ENCODE measurements at regions not wholly inside any gene's neighbourhood (a gene's known extent, or its start where the extent isn't known, plus 50 kb on each side); places are given as distances from the start of the nearest gene placed in this dataset.

DNA sequence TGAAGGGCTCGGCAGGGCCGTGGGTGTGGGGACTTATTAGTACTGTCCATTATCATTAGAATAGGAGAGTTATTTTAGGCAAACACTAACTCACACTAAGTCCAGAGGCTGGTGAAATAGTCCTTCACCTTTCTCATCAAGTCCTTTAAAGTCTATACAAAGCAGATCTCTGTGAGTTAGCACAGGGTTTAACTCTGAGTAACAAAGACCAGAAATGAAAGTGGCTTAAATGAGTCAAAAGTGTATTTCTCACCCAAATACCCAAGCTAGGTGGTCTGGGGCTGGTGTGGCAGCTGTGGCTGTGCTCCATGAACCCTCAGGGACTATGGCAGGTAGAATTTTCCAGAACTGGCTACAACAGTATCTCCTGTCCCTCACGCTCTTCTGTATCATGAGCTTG lies 263.2 kb downstream of the BCOR start:
- no peak for DNase-seq (ENCODE audit: low read depth in 1 of 2, low spot score in 1 of 2)

DNA sequence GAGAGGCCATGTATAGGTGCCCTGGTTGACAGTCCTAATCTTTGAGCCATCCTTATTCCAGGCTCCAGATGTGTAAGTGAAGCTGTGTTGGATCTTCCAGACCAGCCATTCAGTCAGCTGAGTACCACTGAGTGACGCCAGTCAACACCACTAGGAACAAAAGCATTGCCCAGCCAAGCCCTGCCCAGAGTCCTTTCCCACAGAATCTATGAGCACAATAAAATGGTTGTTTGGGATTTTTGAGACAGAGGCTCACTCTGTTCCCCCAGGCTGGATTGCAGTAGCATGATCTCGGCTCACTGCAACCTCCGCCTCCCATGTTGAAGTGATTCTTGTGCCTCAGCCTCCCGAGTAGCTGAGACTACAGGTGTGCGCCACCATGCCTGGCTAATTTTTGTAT lies 262.5 kb downstream of the BCOR start:
- no peak for DNase-seq (ENCODE audit: low read depth in 1 of 2, low spot score in 1 of 2)

DNA sequence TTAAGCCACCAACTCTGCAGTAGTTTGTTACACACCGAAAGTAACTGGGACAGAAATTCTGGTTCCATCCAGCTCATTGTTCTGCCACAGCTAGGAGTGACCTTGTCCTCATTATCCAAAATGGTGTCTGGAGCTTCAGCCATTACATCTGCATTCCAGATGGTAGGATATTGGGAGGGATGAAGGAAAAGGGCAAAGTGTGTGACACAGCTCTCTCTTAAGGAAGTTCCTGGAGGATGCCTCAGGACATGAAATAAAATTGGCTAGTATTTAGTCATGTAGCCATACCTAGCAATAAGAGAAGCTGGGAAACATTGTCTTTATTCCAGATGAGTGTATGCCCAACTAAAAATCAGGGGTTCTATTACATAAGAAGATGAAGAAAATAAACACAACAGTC lies 262.0 kb downstream of the BCOR start:
- no peak for DNase-seq (ENCODE audit: low read depth in 1 of 2, low spot score in 1 of 2)

GRCh38 chrX:39836802-39837420 lies 260.8 kb downstream of the BCOR start:
- DNase-seq (ENCODE audit: low read depth in 1 of 2, low spot score in 1 of 2), result no peak

- no peak for DNase-seq (ENCODE audit: low read depth in 1 of 2, low spot score in 1 of 2)
These were observed 260.1 kb downstream of the BCOR start for GRCh38 chrX:39837688-39838087.

DNA sequence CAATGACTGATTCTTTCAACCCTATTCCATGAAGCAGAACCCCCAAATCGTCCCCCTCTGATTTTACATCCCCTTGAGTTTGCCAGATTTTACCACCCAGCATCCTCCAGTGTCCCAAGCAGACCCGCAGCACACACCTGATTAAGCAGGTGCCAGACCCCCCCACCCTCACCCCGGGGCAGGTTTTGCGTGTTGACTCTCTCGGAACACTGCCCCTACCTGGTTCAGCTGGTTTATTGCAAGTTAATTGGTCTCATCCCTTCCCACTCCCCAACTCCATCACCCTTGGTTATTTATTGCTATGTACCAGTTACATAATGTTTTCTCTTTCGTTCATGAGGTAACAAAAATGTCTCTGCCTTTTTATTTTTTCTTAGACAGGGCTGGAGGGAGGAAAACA lies 258.4 kb downstream of the BCOR start:
- DNase-seq (ENCODE audit: low read depth in 1 of 2, low spot score in 1 of 2), result no peak

DNA sequence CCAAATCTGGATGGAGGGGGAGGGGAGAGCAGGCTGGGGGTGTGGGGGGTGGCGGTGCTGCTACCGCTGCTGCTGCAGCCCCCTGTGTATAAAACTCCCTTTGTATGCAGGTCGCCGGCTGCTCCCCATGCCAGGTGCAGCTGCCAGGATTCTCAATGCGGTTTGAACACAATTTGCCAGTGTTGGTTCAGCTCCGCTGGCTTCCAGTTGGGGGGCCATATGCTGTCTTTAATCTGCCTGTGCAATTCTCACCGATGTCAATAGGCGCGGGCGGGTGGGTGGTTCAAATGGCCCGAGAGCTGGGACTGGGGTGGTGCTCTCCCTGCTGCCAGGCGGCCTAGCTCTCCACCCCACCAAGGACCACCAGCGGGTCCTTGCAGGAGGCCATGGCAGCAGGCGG lies 257.6 kb downstream of the BCOR start:
- DNase-seq (ENCODE audit: low read depth in 1 of 2, low spot score in 1 of 2), result no peak

DNA sequence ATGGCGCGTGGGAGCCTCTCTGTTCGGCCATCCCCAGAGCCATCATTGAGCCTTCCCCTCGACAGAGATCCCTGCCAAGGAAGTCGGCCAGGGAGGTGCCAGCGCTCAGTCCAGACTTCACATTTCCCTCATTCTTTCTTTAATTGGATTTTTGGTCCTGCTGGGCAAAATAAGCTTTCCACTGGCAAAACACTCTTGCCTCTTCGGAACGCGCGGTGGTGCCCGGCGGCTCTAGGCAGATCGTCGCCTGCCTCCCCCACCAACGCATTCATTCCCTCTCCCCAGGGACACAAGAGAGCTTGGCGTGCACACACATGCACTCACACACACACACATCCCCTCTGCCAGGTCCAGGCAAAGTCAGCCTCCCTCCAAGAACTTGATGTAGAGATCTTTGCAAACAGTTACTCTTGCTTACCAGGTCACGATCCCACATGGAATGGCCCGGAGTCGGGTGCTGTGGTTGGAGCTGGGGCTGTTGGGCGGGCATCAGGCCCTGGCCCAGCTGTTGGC lies 257.1 kb downstream of the BCOR start:
- no peak for DNase-seq (ENCODE audit: low read depth in 1 of 2, low spot score in 1 of 2)

- DNase-seq (ENCODE audit: low read depth in 1 of 2, low spot score in 1 of 2), result no peak
These were observed 256.2 kb downstream of the BCOR start for GRCh38 chrX:39841604-39842003.

DNA sequence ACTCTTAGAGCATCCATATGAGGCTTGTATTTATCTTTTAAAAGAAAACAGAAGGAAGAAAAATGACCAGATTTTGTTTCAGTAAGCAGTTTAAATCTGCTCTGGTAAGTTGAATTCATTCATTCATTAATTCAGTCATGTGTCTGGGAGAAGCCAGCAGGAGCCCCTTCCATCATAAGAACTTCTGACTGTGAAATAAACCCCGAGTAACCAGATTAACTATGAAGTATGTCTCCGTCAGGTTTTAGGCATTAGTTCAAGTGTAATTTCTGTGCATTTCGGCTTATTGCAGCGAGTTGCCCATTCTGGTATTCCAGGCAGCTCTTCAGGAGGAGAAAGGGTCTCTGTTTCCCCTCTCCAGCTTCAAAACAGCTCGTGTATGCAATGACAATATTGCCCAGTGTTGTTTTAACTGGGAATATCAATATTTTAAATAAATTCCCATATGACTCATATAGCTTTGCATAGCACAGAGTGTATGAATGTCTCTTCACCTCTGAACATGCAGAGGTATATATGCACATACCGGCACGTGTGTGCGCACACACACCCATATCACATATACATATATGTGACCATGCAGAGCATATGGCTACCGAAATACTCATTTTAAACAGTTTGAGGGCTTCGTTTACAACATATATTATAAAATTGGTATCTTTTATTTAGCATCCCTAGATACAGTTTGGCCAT lies 255.3 kb downstream of the BCOR start:
- no peak for DNase-seq (ENCODE audit: low read depth in 1 of 2, low spot score in 1 of 2)

DNA sequence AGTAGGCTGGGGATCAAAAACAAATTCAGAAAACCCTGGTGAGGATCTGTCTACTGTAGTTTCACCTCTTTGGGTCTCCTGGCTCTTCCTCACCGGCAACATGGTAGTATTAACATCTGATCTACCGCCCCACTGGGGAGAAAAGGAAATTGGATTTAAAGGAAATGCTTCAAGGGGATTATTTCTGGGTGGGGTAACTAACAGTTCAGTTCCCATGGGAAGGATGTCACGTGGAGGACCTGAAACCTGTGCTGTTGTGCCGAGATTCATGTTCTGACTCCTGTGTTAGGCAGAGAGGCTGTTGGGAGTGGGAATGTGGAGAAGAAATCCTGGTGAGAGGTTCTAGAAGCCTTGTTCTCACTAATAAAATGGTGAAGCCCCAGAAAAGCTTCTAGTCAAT lies 254.4 kb downstream of the BCOR start:
- DNase-seq (ENCODE audit: low read depth in 1 of 2, low spot score in 1 of 2), result no peak

- DNase-seq (ENCODE audit: low read depth in 1 of 2, low spot score in 1 of 2), result no peak
These were observed 252.5 kb downstream of the BCOR start for GRCh38 chrX:39845233-39845632.

DNA sequence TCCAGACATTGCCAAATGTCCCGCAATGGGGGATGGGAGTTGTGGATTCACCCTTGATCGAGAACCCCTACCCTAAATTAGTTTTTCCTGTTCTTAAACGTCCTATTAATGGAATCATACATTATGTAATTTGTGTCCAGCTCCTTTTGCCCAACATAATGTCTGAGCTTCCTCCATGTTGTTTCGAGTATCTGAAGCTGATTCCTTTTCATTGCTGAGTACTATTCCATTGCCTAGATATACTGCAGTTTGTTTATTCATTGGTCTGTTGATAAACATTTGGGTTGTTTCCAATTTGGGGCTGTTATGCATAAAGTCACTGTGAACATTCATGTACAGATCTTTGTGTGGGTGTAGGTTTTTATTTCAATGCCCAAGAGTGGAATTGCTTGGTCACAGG lies 251.3 kb downstream of the BCOR start:
- DNase-seq (ENCODE audit: low read depth in 1 of 2, low spot score in 1 of 2), result no peak

GRCh38 chrX:39848243-39848642 lies 249.5 kb downstream of the BCOR start:
- DNase-seq (ENCODE audit: low read depth in 1 of 2, low spot score in 1 of 2), result no peak

DNA sequence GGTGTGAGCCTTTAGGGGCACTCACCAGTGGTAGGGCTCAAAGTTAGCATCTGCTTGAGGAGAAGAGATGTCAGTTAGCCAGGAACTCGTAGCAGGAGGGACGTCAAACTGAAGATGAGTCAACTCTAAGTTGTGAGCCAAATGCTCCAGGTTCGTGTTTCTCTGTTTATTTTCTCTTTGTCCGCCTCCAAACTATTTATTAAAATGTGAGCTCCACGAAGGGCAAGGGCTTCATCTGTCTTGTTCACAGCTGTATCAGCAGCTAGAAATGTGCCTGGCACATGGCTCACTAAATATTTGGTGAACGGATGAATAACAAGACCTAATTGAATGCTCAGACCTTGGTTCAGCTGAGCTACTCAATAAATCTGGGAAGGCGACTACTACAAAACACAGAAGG lies 248.9 kb downstream of the BCOR start:
- DNase-seq (ENCODE audit: low read depth in 1 of 2, low spot score in 1 of 2), result no peak

- DNase-seq (ENCODE audit: low read depth in 1 of 2, low spot score in 1 of 2), result no peak
These were observed 247.5 kb downstream of the BCOR start for GRCh38 chrX:39850209-39850608.

DNA sequence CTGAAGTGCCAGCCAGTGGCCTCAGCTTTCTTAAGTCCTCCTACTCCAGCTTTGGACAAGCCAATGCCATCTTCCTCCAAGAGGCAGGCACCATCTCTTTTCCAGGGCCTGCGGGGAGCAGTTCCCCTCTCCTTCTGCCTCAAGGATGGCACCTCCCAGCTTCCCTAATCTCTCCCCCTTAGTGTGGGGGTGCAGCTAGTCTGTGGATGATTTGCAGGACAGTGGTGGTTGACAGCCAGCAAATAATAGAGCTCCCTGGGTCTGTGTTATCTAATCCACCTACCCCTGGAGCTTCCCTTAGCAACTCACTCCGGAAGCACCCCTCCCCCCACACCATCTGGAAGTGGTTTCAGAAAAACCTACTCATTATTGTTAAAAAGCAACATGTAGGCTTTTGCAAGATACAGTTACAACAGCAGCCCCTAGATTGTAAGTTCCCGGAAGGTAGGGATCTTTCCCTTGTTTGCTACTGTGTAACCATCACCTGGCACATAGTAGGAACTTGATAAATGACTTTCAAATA lies 247.1 kb downstream of the BCOR start:
- no peak for DNase-seq (ENCODE audit: low read depth in 1 of 2, low spot score in 1 of 2)

DNA sequence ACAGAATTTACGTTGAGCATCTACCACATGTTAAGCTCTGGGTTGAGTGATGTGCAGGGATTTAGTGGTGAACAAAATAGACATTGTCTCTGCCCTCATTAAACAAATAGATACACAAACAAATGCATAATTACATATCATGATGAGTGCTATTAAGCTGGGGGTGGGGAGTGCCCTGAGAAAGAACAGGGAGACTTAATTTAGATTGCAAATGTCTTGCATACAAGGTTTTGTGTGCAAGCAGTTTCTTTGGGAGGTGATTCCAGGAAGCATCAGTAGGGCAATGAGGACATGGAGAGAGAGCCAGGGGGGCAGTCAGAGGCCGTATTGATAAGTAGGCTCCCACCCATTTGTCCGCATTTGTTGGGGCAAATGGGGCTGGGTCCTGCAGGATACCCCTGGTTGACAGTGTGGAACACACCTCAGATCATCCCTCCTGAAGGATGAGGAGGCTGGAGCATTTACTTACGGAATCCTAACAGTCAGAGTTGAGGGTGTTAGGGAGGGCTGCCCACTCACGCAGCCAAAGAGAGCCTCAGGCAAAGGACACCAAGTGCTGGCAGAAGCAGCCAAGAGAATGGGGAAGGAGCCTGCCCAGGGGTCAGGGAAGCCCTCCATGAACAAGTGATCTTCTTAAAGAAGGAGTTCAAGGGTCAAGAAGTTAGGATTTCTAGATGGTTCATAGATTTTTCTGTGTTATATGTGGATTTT lies 245.9 kb downstream of the BCOR start:
- no peak for DNase-seq (ENCODE audit: low read depth in 1 of 2, low spot score in 1 of 2)

DNA sequence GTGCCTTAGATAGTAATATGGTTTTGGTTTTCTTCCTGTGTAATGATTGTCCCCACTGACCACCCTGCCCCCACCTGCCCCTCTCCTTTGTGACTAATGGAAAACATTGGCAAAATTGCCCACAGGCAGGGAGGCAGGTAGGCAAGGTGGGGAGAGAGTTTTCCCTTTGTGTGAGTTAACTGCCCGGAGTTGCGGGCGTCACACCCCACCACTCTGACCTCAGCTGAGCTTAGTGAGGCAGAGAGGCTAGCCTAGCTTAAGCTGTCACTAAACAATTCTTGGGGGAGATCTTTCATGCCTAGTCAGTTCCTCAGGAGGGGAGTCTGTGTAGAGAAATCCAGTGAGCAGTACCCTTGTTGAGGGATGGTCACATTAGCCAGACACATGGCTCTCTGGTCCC lies 245.3 kb downstream of the BCOR start:
- no peak for DNase-seq (ENCODE audit: low read depth in 1 of 2, low spot score in 1 of 2)

- DNase-seq (ENCODE audit: low read depth in 1 of 2, low spot score in 1 of 2), result no peak
These were observed 244.2 kb downstream of the BCOR start for GRCh38 chrX:39853417-39854030.
